NCI-H2029 (cell line): ENCODE measurements at regions not wholly inside any gene's neighbourhood (a gene's known extent, or its start where the extent isn't known, plus 50 kb on each side); places are given as distances from the start of the nearest gene placed in this dataset.
A peak's percentile ranks its signal among the peaks of the same experiment; 100 is the strongest.
"Not testable (repeated sequence)": the region's sequence is repeated elsewhere in the genome, so short reads cannot be mapped to it uniquely, and the experiment has no call there.

Experiments
- DNase-seq: peaks from one replicate; lab custom pipeline; 2025; lab: John Stamatoyannopoulos, UW

DNA sequence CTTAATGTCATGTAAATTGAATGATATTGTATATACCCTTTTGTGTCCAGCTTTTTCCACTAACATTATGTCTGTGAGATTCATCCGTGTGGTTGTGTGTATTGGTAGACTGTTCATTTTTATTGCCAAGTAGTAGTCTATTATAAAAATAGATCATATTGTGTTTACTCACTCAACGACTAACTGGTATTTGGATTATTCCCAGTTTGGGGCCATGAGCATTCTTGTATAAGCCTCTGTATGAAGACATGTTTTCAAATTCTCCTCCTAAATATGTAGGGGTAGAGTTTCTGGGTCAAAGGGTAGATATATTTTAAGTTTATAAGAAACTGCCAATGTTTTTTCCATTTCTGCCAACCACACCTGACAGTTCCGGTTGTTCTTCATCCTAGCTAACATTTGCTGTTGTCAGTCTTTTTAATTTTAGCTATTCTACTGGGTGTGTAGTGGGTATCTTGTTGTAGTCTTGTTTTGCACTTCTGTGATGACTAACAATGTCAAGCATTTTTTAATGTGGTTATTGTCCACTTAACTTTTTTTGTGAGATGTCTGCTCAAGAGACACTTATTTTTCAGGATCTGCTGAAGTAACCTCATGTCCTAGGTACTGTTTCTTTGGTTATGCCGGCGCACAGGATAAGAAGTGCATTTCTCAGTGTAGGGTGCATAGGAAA lies 93.2 kb downstream of the DACT1 start:
- DNase-seq: no peak

DNA sequence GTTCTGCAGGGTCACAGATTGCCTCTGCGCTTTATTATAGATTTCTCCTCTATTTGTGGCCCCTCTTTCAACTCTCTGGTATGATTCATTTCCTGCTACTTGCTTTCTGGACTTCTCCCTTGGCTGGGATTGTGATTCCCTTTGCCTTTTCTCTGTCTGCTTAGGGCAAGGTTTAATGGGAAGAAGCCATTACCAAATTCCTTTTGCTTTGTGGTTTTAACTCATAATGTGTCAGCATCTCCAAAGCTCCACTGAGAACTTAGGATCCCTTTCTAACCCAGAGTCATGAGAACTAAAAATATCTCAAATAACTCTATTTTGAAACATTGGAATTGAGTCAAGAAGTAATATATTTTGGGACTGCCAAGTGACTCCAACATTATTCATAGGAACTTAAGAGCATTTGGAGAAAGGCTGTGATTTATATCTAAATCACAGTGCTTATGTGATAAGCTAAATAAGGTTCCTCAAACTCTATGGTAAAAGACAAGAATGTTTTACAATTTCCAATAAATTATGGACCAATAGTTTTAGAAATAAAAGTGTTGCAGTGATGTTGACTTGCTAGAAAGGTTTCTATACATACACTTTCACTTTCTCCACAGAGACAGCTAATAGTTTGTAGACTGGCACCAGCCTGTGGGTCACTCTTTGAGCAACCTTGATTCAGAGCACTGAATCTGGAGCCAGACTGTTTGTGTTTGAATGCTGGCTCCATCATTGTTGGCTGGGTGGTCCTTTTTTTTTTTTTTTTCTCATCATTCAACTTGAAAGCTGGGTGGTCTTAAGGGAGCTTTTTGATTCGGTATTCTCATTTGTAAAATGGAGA lies 93.9 kb downstream of the DACT1 start:
- no peak for DNase-seq

DNA sequence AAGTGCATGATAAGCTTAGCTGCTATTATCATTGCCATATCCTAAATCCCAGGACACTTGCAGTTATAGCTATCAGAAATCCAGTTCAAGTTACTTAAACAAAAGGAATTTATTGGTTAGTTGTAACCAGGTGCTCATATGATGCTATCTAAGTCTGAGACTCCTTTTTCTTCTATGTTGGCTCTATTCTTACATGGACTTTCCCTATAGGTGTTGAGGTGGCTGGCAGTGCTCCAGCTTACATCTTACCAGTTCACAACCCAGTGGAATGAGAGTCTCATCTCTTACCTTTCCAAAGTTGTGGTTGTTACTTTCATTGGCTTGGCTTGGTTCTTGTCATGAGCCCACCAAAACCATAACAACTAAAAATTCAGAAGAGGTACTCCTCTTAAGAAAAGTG lies 94.6 kb downstream of the DACT1 start:
- DNase-seq: no peak

DNA sequence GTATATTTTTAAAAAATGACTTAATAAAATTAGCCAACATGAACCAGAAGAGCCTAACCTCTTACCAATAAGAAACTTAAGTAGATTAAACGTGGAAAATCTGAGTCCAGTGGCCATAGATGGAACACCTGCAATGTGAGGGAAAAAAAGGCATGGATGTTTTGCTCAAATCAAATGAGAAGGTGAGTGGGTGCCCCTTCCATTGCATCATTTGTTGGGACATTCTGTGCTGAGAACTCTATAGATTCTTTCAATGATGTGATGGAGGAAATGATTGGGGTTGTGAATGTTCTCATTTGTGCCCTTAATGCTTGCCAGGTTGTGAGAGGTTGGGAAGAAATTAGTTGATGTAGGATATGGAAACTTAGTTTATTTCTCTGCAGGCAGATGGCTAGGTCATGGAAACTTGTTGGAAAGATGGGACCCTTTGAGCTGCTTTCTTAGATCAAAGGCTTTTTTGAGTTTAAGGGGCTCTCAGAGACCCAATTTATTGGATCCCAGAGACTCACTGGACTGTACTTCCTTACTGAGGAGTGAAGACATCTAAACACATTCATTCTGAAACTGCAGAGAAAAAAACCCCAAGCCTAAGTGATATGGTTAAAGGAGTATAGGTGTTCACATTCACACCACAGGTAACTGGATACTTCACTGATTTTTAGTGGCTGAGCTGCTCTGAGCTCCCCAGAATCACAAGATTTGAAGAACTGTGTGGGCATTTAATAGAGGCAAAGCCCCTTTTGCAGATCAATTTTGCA lies 95.9 kb downstream of the DACT1 start:
- DNase-seq: no peak

DNA sequence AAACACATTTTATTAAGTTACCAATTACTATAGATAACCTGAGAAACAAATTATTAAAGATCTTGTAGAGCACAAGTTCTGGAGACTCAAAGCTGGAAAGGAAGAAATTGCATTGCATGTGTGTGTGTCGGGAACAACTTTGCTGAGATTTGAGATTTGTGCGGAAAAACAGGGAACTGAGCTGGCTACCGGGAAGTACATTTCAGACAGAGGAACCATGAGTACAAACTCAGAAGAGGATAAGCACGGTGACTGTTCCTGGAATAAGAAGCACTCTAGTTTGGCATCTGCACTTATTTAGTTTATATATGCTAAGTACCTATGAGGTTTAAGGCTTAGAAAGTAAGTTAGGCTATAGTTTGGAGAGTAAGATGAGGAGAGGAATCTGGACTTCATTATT lies 97.8 kb downstream of the DACT1 start:
- no peak for DNase-seq

DNA sequence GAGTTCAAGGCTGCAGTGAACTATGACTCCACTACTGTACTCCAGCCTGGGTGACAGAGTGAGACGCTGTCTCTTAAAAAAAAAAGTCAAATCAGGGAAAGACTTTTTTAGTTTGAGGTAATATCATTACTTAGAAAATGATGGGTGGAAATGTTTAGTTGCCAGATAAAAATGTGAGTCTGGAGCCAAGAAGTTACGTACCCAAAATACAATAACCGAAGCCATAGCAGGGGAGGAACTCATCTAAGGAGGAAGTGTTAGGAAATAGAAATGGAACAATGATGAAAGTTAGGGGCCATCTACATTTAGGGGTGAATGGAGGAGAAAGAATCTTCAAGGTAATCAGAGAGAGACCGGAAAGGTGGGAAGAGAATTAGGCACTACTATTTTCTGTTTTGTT lies 98.8 kb downstream of the DACT1 start:
- no peak for DNase-seq

DNA sequence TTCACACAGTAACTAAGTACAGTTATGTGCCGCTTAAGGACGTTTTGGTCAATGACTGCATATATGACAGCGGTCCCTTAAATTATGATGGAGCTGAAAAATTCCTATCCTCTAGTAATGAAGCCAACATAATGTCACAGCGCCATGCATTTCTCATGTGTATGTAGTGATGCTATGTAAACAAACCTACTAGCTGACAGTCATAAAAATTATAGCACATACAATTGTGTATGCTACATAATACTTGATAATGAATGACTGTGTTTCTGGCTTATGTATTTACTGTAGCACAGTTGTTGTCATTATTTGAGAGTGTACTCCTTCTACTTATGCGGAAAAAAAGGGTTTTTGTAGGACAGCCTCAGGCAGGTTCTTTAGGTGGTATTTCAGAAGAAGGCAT lies 99.7 kb downstream of the DACT1 start:
- no peak for DNase-seq

DNA sequence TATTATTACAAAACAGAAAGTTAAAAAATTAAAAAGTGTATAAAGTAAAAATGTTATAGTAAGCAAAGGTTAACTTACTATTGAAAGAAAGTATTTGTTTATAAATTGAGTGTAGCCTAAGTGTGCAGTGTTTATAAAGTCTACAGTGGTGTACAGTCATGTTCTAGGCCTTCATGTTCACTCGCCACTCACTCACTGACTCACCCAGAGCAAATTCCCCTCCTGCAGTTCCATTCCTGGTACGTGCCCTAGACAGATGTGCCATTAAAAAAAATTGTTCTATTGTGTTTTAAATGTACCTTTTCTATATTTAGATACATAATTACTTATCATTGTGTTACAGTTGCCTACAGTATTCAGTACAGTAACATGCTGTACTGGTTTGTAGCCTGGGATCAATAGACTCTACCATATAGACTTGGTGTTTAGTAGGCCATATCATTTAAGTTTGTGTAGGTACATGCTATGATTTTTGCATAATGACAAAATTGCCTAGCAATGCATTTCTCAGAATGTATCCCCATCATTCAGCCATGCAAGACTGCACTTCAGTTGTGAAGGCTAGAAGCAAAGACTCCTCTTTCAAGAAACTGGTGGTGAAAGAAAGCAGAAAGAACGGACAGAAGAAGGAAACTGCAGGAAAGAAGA lies 100.6 kb downstream of the DACT1 start:
- DNase-seq: no peak

DNA sequence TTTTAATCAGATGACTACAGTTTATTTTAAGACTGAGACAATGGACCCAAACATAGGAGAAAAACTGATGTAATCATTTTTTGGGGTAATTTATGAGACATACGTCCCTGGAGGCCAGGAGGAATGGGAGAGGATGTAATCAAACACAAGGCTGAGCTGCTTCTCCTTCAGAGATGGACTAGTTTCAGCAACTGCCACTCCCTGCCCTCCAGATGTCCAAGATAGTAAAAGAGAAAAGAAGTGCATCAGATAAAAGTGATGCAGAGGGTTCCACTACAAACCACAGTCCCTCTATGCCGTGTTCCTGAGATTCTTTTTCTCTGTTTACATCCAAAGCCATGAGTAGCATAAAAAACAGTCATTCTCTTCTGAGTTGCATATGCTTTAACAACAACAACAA lies 101.1 kb downstream of the DACT1 start:
- DNase-seq: no peak

DNA sequence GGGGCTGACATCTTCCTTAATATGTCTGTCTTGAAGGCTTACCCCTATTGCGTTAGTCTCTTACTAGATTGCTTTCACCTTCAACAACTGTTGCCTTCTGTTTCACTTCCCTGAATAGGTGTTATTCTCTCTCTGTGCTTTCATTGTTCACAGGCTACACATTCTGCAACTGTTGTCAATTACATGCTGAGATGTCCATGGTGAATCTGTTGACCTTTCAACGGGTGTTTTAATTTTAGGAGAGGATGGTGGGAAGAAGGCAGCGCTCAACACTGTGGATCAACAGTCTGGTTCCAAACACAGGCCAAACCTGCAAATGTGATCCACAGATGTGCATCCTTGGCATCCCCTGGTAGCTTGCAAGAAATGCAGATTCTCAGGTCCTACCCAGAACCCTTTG lies 101.9 kb downstream of the DACT1 start:
- no peak for DNase-seq

DNA sequence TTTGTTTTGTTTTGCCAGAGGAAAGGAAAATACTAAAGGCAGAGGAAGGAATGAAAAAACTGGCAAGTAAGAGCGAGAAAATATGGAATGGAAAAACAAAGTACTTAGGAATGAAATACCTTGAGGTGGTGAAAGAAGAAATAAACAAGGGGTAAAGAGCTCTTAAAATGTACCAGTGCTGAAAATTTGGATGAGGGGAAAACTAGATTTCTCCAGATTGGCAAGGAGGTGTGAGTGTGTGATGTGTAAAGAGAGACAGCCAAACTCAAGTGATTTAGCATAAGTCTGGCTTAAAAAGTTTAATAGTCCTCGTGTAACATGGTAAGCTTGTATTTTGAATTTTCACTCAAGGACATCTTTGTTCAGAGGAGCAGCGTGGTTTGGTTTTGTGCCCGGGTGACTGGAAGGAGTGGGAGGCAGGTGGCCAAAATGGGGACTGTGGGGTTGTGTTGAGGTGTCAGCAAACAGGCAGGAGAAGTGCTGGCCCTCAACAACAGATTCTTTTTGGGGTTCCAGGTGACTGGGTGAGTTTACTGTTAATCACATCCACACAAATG lies 102.7 kb downstream of the DACT1 start:
- DNase-seq: no peak

DNA sequence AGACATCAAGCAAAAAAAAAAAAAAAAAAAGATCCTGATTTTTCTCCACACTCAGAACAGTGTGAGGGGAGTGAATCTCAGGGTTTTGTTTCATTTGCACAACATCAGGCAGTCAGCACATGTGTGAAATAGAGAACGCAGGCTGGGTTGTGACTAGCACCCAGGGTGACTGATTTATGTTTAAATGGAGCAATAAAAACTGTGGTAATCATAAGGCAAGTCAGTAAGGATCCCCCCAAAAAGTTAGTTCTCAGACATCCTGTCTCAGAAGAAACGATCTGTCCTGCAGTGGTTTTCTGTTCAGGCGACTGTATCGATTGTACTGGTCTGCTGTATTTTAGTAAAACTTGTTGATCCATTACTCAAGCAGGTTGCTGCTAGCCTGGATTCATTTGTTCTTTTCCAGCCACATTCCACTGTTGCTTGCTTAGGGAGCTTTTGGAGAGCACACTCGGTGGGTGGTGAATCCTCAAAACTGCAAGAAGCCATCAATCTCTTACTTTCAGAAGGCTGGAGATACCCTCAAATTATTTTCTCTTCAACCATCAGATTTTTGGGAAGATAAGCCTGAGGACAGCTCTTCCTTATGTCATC lies 107.1 kb downstream of the DACT1 start:
- DNase-seq: no peak

DNA sequence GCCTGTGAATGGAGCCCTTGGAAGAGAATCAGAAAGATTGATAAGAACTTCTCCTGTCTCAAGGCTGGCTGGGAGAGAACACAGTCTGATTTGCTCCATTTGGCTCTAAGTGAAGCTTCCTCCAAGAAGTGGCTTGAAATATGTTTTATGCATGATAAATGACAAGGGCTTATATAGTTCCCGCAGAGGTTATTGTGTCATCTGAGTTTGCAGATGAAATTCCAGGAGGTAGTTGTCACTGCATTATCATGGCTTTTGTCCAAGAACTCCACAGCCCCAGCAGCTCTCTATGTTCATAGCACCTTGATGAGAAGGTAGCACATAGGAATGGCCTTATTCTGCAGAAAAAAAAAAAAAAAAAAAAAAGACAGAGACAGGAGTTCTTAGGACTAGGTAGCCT lies 108.5 kb downstream of the DACT1 start:
- DNase-seq: no peak

DNA sequence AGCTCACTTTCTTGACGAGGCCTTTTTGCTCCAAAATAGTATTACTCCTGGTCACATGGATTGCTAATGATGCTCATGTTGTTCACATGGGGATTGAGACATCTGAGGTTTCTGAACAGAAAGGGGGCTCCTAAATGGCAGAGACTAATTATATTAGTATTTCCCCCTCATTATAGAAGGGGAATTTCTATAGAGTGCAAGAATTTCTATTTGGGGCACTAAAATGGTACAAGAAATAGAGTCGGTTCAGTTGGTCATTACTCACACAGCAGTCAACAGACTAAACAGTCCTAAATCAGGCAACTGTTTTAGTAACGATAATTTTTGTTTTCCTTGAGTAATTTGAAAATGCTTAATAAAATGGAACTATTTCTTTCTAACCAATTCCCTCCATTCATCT lies 108.9 kb downstream of the DACT1 start:
- no peak for DNase-seq

DNA sequence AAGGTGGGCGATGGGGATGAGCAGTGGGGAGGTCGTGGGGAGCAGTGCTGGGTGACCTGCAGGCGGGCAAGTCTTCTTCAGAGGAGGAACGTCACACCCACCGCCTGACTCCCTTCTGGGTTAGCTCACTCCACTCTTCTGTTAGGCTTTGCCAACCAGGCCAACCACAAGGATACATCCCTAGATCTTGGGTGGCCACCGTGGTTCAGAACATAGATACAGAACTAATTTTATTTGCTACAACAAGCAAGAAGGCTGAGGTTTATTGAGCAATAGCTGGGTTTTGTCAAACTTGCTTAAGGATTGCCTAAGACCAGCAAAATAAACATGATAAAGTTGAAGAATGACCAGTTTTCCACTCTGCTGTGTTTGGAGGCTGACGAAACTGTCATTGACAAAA lies 109.4 kb downstream of the DACT1 start:
- DNase-seq: no peak

DNA sequence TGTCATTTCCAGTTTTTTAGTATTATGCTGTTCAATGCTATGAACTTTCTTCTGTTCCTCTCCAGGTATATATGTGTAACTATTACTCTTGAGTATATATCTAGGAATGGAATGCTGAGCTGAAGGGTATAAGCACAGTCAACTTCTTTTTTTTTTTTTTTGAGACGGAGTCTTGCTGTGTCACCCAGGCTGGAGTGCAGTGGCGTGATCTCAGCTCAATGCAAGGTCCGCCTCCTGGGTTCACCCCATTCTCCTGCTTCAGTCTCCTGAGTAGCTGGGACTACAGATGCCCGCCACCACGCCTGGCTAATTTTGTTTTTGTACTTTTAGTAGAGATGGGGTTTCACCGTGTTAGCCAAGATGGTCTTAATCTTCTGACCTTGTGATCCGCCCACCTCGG lies 110.5 kb downstream of the DACT1 start:
- DNase-seq: not testable (repeated sequence)

DNA sequence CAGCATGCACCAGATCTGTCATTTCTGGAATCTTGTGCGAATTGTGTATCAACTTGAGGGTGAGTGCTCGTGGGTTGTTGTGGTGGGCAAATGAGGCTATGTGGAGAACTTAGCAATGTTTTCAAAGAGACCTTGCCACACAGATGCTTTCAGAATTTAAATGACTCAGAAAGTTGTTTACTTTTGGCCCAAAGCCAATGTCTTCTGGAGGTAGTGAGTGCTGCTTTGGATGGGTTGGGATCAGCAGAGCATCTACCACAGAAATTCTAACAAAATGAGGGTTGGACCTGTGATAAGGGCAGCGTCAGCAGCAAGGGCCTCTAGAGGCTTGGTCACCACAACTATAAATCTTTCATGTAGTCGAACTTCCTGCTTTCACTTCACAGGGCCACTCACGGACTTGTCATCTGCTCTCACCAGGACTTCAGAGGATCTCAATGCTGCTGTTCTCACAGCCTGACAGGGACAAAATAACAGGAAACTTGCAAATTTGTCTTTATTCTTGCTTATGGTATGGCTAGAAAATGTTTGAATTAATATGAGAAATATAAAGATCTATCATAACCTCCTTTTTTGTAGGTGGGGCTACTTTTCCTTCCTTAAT lies 111.4 kb downstream of the DACT1 start:
- peak; percentile 16 for DNase-seq

DNA sequence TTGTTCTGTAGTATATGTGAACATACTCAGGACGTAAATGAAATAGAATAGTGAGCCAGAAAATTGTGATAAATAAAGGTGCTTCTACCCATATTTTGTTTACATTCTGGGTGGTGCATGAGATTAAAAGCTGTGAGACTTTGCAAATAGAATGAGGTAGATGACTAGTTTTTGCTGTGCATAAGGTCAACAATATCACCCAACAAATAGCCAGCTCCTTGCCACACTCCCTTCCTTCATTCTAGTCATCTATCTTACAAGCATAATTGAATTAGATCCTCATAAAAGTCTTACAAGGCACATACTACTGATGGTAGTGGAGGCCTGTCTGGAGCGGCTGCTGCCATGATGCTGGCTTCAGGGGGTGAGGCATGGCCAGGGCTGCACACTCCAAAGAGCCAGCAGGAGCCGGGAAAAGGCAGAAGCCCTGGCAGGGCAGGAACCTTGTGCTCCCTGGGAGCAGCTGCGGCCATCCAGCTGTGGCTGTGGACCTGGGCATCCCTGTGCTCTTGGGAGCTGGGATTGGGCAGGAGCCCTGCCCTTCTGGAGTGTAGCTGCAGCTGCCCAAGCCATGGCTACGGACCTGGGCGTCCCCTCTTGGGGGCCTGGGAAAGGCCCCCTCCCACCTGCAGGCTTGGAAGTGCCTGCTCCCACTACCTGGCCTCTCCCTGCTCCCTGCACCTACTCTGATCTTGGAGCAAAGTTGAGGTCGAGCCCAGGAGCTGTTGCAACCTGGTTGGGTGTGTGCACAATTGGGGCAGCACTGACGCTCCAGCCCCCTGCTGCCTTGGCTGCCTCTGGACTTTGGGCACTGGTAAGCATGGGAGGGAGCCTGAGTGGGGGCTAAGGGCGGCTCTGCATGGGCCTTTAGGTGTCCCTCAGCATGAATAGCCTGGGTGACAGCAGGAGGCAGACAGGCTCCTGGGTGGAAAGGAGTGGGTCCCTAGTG lies 112.8 kb downstream of the DACT1 start:
- DNase-seq: no peak

DNA sequence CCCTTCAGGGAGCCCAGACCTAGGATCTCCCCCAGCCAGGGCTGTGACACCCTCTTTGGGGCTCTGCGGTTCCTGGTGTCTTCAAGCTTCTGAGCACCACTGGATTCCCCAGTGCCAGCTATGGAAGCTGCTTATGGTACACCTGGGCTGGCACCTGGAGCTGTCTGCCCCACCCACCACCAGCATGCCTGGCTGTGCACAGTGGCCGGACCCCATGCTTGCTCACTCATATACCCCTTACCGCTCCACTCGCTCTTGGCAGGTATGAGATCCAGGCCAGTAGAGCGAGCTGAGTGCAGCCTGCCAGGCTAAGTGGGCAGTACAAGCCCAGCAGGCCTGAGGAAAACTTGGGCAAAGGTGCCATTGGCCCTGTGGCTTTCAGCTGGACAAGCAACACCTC lies 114.0 kb downstream of the DACT1 start:
- no peak for DNase-seq

DNA sequence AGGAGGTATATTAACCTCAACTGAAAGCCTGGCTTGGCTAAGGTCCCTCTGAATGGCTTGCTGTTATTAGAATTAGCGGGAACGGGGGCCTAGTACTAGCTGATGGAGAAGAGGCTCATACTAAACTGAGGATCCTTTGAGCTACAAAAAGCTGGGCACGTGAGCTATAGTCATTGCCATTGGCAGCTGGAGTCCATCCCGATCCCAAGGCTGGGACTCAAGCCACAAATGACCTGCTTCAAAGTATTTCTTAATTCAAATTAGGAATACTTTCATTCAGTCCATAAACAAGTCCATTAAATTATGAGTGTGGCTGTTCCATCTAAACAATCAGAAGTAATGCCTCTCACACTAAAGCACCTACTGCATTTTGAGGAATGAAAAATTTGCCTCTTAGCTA lies 114.5 kb downstream of the DACT1 start:
- DNase-seq: no peak
